Ascending aorta (tissue), 2 donors: ENCODE measurements at regions not wholly inside any gene's neighbourhood (a gene's known extent, or its start where the extent isn't known, plus 50 kb on each side); places are given as distances from the start of the nearest gene placed in this dataset.

Source experiments
- DNase-seq, 2 donors: peaks; one replicate each; pipeline ENCODE4 v3.0.0-alpha.2; 2019; ENCODE audit warnings: low spot score in 2 of 2
- H3K27ac ChIP-seq, 2 donors: fragments of 200-600 bp; sonication (generic); one replicate each; pipeline ENCODE4 v1.5.1; 2016 to 2017; ENCODE audit warnings: mild to moderate bottlenecking in 1 of 2
- H3K27me3 ChIP-seq: fragments of 200-600 bp; sonication (generic); one replicate; pipeline ENCODE4 v1.5.1; 2017
- H3K36me3 ChIP-seq, 2 donors: fragments of 200-600 bp; sonication (generic); one replicate each; pipeline ENCODE4 v1.5.1; 2016
- H3K4me1 ChIP-seq, 2 donors: fragments of 200-600 bp; sonication (generic); one replicate each; pipeline ENCODE4 v1.5.1; 2016 to 2017; ENCODE audit warnings: mild to moderate bottlenecking in 1 of 2
- H3K4me3 ChIP-seq, 2 donors: fragments of 200-600 bp; sonication (generic); one replicate each; pipeline ENCODE4 v1.5.1; 2016 to 2017; ENCODE audit warnings: mild to moderate bottlenecking in 1 of 2
- H3K9me3 ChIP-seq, 2 donors: fragments of 200-600 bp; sonication (generic); one replicate each; pipeline ENCODE4 v1.5.1; 2016
- CTCF ChIP-seq, 3 experiments: fragments of 200-600 bp in 2 of 3; fragments of 450-650 bp in 1 of 3; sonication (generic) in 2 of 3; IDR thresholded peaks; one replicate each; pipeline ENCODE4 v1.5.1; 2016 to 2019; ENCODE audit warnings: antibody characterized with exemption in 3 of 3, mild to moderate bottlenecking in 1 of 3, moderate library complexity in 1 of 3
- intact Hi-C: fragments of 100-400 bp; cut with DNase I; formaldehyde crosslinking; loops from one replicate; pipeline ENCODE4 v1.15.1; 2023

- H3K27me3 ChIP-seq: no peaks in the 10 kb centered on the region
- intact Hi-C loops: no loop called here
- no peak for TF ChIP-seq CTCF (IDR thresholded peaks at IDR 0.05)
- no peak for DNase-seq
- H3K27ac ChIP-seq: no peak overlapping the region
- no peak overlapping the region for H3K4me3 ChIP-seq
- H3K4me1 ChIP-seq: no peaks in the 10 kb centered on the region
- H3K9me3 ChIP-seq: no peaks in the 10 kb centered on the region
- no peaks in the 10 kb centered on the region for H3K36me3 ChIP-seq
Observed at GRCh38 chr3:106725566-106725965, 651.7 kb upstream of the CCDC54 start.

- Histone ChIP-seq H3K4me1 (no peaks in the 10 kb centered on the region), H3K27me3 (no peaks in the 10 kb centered on the region), H3K4me3 (peak overlapping the region; percentile 35 to 46), H3K36me3 (no peaks in the 10 kb centered on the region), H3K9me3 (no peaks in the 10 kb centered on the region), H3K27ac (peak overlapping the region; percentile 74 to 82)
- intact Hi-C loops: no loop called here
- no peak for TF ChIP-seq CTCF (IDR thresholded peaks at IDR 0.05)
- DNase-seq: no peak
Observed at GRCh38 chr3:106728315-106729098, 648.7 kb upstream of the CCDC54 start.

GRCh38 chr3:106729481-106729880 lies 647.8 kb upstream of the CCDC54 start:
- Histone ChIP-seq H3K36me3 (no peaks in the 10 kb centered on the region), H3K27ac (no peak overlapping the region), H3K9me3 (no peaks in the 10 kb centered on the region), H3K4me3 (no peak overlapping the region), H3K4me1 (no peaks in the 10 kb centered on the region), H3K27me3 (no peaks in the 10 kb centered on the region)
- intact Hi-C loops: no loop called here
- no peak for DNase-seq
- no peak for TF ChIP-seq CTCF (IDR thresholded peaks at IDR 0.05)

GRCh38 chr3:106731230-106731629 lies 646.0 kb upstream of the CCDC54 start:
- no peak for DNase-seq
- Histone ChIP-seq H3K4me1 (no peaks in the 10 kb centered on the region), H3K27me3 (no peaks in the 10 kb centered on the region), H3K36me3 (no peaks in the 10 kb centered on the region), H3K4me3 (no peak overlapping the region), H3K9me3 (no peaks in the 10 kb centered on the region), H3K27ac (no peak overlapping the region)
- TF ChIP-seq CTCF (IDR thresholded peaks at IDR 0.05): no peak
- intact Hi-C loops: no loop called here

- Histone ChIP-seq H3K36me3 (no peaks in the 10 kb centered on the region), H3K9me3 (no peaks in the 10 kb centered on the region), H3K27me3 (no peaks in the 10 kb centered on the region), H3K4me1 (no peaks in the 10 kb centered on the region), H3K4me3 (no peak overlapping the region), H3K27ac (no peak overlapping the region)
- TF ChIP-seq CTCF (IDR thresholded peaks at IDR 0.05): no peak
- intact Hi-C loops: no loop called here
- DNase-seq: no peak
Observed at GRCh38 chr3:106734712-106735111, 642.5 kb upstream of the CCDC54 start.
